GM12878 (cell line): ENCODE measurements at regions not wholly inside any gene's neighbourhood (a gene's known extent, or its start where the extent isn't known, plus 50 kb on each side); places are given as distances from the start of the nearest gene placed in this dataset.

Source experiments
- ATAC-seq: fragments of 200-7000 bp; cut with Tn5 transposase; 3 replicates; pipeline ENCODE4 v1.9.1; 2020; ENCODE audit warnings: mild to moderate bottlenecking, moderate library complexity
- BruUV-seq: library from RNA; stranded (reverse); fragments of 400-500 nt; replicated peaks from 2 replicates; lab custom pipeline; 2021; lab: Mats Ljungman, UMichigan
- CTCF ChIA-PET: fragments of 300-600 bp; sonication (Branson Sonifier 250); formaldehyde crosslinking; extraction: SDS; loops from one replicate; lab custom pipeline; 2021; ENCODE audit warnings: inconsistent platforms; lab: Yijun Ruan, JAX
- POLR2A ChIA-PET: fragments of 350-600 bp; formaldehyde crosslinking; extraction: SDS; loops from one replicate; lab custom pipeline; 2021; ENCODE audit warnings: inconsistent platforms; lab: Charles Lee
- RAD21 ChIA-PET: fragments of 300-600 bp; sonication (Branson Sonifier 250); formaldehyde crosslinking; loops from one replicate; lab custom pipeline; 2023; ENCODE audit warnings: antibody characterized with exemption; ENCODE audit not compliant: unreplicated experiment; lab: Charles Lee
- SMC1A ChIA-PET: fragments of 300-600 bp; sonication (Branson Sonifier 250); formaldehyde crosslinking; loops from one replicate; lab custom pipeline; 2023; ENCODE audit not compliant: unreplicated experiment, uncharacterized antibody; lab: Charles Lee
- DNase-seq: peaks from one replicate; pipeline ENCODE4 v3.0.0-alpha.2; 2011; ENCODE audit warnings: low read depth, low spot score
- FAIRE-seq: peaks from 3 replicates; lab custom pipeline; 2011; peaks lifted over from hg19 to GRCh38; lab: Jason Lieb, UNC
- H2AFZ ChIP-seq: 2 replicates; pipeline ENCODE4 v1.6.0; 2011; ENCODE audit warnings: low read depth, low read length, control low read depth; ENCODE audit not compliant: control insufficient read depth
- H3K27ac ChIP-seq: 2 replicates; pipeline ENCODE4 v1.5.1; 2011; ENCODE audit warnings: control low read depth; ENCODE audit not compliant: control insufficient read depth, insufficient read depth
- H3K27me3 ChIP-seq, 2 experiments: replicated peaks in 1 of 2; 2 replicates each; pipeline versions ENCODE4 v1.6.0 to v1.6.1; 2011; ENCODE audit warnings: low read length in 1 of 2; ENCODE audit not compliant: control insufficient read depth in 2 of 2, insufficient read depth in 2 of 2
- H3K36me3 ChIP-seq, 2 experiments: 2 replicates each; pipeline ENCODE4 v1.5.1; 2011; ENCODE audit warnings: low read length in 1 of 2; ENCODE audit not compliant: control insufficient read depth in 2 of 2, insufficient read depth in 2 of 2
- H3K4me1 ChIP-seq: 2 replicates; pipeline ENCODE4 v1.6.1; 2011; ENCODE audit warnings: mild to moderate bottlenecking, low read length, moderate library complexity, mixed read lengths; ENCODE audit not compliant: control insufficient read depth, insufficient read depth
- H3K4me2 ChIP-seq: 2 replicates; pipeline ENCODE4 v1.6.0; 2011; ENCODE audit warnings: control low read depth; ENCODE audit not compliant: control insufficient read depth, insufficient read depth
- H3K4me3 ChIP-seq: fragments of 200-600 bp; sonication (generic); 2 replicates; pipeline ENCODE4 v1.5.1; 2016
- H3K79me2 ChIP-seq: 2 replicates; pipeline ENCODE4 v1.6.0; 2011; ENCODE audit warnings: low read length; ENCODE audit not compliant: control insufficient read depth, insufficient read depth
- H3K9ac ChIP-seq: 2 replicates; pipeline ENCODE4 v1.8.0; 2011; ENCODE audit warnings: low read length, control low read depth, mixed read lengths; ENCODE audit not compliant: control insufficient read depth, insufficient read depth
- H3K9me3 ChIP-seq: replicated peaks from 3 replicates; pipeline ENCODE4 v1.5.1; 2011; ENCODE audit warnings: mild to moderate bottlenecking, low read length; ENCODE audit not compliant: control insufficient read depth, insufficient read depth
- H4K20me1 ChIP-seq: 2 replicates; pipeline ENCODE4 v1.6.0; 2011; ENCODE audit not compliant: control insufficient read depth, insufficient read depth
- BACH1 ChIP-seq: fragments of 450-650 bp; IDR thresholded peaks from 2 replicates; pipeline ENCODE4 v1.6.1; 2017; ENCODE audit warnings: mild to moderate bottlenecking, borderline replicate concordance
- BRCA1 ChIP-seq: IDR thresholded peaks from 2 replicates; pipeline ENCODE4 v1.6.1; 2011; ENCODE audit warnings: low read depth, low read length, improper control_type of control experiment
- FOS ChIP-seq: IDR thresholded peaks from 3 replicates; pipeline ENCODE4 v1.6.1; 2011; ENCODE audit warnings: borderline replicate concordance; ENCODE audit not compliant: insufficient read length; ENCODE audit errors: extremely low read depth
- HCFC1 ChIP-seq: fragments of 150-350 bp; IDR thresholded peaks from 2 replicates; pipeline ENCODE4 v1.6.1; 2014; ENCODE audit warnings: low read length
- NFIC ChIP-seq: IDR thresholded peaks from 2 replicates; pipeline ENCODE4 v1.6.1; 2012; ENCODE audit warnings: low read depth, mild to moderate bottlenecking, inconsistent platforms, low read length, moderate library complexity
- PAX8 ChIP-seq: fragments of 450-650 bp; IDR thresholded peaks from 2 replicates; pipeline ENCODE4 v1.6.1; 2017; ENCODE audit warnings: mild to moderate bottlenecking, moderate library complexity
- SMC3 ChIP-seq: IDR thresholded peaks from 2 replicates; pipeline ENCODE4 v1.6.1; 2011; ENCODE audit warnings: low read length, improper control_type of control experiment, borderline replicate concordance
- ZNF217 ChIP-seq: fragments of 450-650 bp; IDR thresholded peaks from 2 replicates; pipeline ENCODE4 v1.6.1; 2017; ENCODE audit warnings: antibody characterized with exemption, mild to moderate bottlenecking
- ZNF384 ChIP-seq: IDR thresholded peaks from 2 replicates; pipeline ENCODE4 v1.6.1; 2012; ENCODE audit warnings: low read depth, mild to moderate bottlenecking, low read length, improper control_type of control experiment, borderline replicate concordance
- ZNF622 ChIP-seq: fragments of 450-650 bp; IDR thresholded peaks from 2 replicates; pipeline ENCODE4 v1.6.1; 2017; ENCODE audit warnings: mild to moderate bottlenecking, inconsistent platforms
- WGBS: methylation state at CpG from one replicate; pipeline ENCODE4 v1.1.6; 2016; ENCODE audit warnings: low lambda C conversion rate; ENCODE audit not compliant: insufficient replicate concordance, insufficient coverage; ENCODE audit errors: missing lambda C conversion rate; 5-methylcytosine and 5-hydroxymethylcytosine counted together
- in situ Hi-C: fragments of 300-500 bp; cut with MboI; formaldehyde crosslinking; loops from 9 replicates; pipeline ENCODE4 v1.14.3; 2018; ENCODE audit warnings: mixed read lengths
- intact Hi-C: fragments of 100-400 bp; cut with micrococcal nuclease; formaldehyde crosslinking; loops from one replicate; pipeline ENCODE4 v1.14.2; 2022; ENCODE audit not compliant: unreplicated experiment
- TF ChIP-seq, protein P1 (sequence below): fragments of 450-650 bp; formaldehyde crosslinking; IDR thresholded peaks from 2 replicates; pipeline ENCODE4 v1.4.0; 2020; ENCODE audit warnings: mild to moderate bottlenecking, moderate library complexity
- TF ChIP-seq, protein P2 (sequence below): IDR thresholded peaks from 2 replicates; pipeline ENCODE4 v1.6.1; 2012; ENCODE audit warnings: low read length, inconsistent platforms
- TF ChIP-seq, protein P3 (sequence below): fragments of 150-350 bp; IDR thresholded peaks from 2 replicates; pipeline ENCODE4 v1.6.1; 2014; ENCODE audit warnings: mild to moderate bottlenecking, low read depth, low read length
- TF ChIP-seq, protein P4 (sequence below): fragments of 450-650 bp; formaldehyde crosslinking; IDR thresholded peaks from 2 replicates; pipeline ENCODE4 v1.5.0; 2022; ENCODE audit warnings: mild to moderate bottlenecking, missing genetic modification characterization
- TF ChIP-seq, protein P5 (sequence below): IDR thresholded peaks from 2 replicates; pipeline ENCODE4 v1.6.1; 2012; ENCODE audit warnings: low read depth, low read length, improper control_type of control experiment

DNA sequence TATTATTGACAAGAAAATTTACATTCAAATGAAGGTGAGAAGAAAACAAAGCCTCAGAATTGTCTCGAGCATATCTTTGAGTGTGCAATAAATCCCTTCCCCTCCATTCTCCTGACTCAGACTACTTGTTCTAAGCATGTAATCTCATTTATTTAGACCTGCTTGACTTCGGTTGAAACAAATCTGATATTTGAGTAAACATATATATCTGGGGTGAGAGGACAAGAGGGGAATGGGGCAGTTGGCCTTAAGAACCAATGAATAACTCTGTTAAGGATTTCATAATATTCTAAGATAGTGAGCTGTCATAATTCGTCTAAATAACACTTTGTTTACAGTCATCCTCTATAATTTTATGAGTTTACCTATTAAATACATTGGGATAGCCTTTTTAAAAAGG is 142.7 kb downstream of the SIPA1L2 start:
- no peak for FAIRE-seq
- H3K27ac ChIP-seq, result no peak overlapping the region
- RAD21 ChIA-PET, result no interaction called here
- intact Hi-C loops (no loop called here), in situ Hi-C loops (no loop called here)
- no peaks in the 10 kb centered on the region for H3K4me1 ChIP-seq
- no TSS peak for BruUV-seq
- SMC1A ChIA-PET, result no interaction called here
- H4K20me1 ChIP-seq, result no peaks in the 10 kb centered on the region
- no peak overlapping the region for H3K4me2 ChIP-seq
- no peak overlapping the region for H3K9ac ChIP-seq
- H3K36me3 ChIP-seq, result no peaks in the 10 kb centered on the region
- CTCF ChIA-PET, result no interaction called here
- H3K27me3 ChIP-seq, result no peaks in the 10 kb centered on the region; a peak in 2 of 4 replicates
- no peak for ATAC-seq
- POLR2A ChIA-PET, result no interaction called here
- WGBS, result 7% methylated on average over 3 of the region's 3 CpGs
- no peaks in the 10 kb centered on the region for H3K9me3 ChIP-seq
- H3K4me3 ChIP-seq, result no peak overlapping the region
- no peak overlapping the region for H2AFZ ChIP-seq
- no peak for DNase-seq
- no peaks in the 10 kb centered on the region for H3K79me2 ChIP-seq
- TF ChIP-seq BRCA1 (no peak), FOS (no peak), HCFC1 (no peak), ZNF384 (no peak), PAX8 (no peak), ZNF622 (no peak), ZNF217 (no peak), BACH1 (no peak), SMC3 (no peak), NFIC (no peak)
- TF ChIP-seq, protein P1, sequence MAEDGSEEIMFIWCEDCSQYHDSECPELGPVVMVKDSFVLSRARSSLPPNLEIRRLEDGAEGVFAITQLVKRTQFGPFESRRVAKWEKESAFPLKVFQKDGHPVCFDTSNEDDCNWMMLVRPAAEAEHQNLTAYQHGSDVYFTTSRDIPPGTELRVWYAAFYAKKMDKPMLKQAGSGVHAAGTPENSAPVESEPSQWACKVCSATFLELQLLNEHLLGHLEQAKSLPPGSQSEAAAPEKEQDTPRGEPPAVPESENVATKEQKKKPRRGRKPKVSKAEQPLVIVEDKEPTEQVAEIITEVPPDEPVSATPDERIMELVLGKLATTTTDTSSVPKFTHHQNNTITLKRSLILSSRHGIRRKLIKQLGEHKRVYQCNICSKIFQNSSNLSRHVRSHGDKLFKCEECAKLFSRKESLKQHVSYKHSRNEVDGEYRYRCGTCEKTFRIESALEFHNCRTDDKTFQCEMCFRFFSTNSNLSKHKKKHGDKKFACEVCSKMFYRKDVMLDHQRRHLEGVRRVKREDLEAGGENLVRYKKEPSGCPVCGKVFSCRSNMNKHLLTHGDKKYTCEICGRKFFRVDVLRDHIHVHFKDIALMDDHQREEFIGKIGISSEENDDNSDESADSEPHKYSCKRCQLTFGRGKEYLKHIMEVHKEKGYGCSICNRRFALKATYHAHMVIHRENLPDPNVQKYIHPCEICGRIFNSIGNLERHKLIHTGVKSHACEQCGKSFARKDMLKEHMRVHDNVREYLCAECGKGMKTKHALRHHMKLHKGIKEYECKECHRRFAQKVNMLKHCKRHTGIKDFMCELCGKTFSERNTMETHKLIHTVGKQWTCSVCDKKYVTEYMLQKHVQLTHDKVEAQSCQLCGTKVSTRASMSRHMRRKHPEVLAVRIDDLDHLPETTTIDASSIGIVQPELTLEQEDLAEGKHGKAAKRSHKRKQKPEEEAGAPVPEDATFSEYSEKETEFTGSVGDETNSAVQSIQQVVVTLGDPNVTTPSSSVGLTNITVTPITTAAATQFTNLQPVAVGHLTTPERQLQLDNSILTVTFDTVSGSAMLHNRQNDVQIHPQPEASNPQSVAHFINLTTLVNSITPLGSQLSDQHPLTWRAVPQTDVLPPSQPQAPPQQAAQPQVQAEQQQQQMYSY (CRISPR knock-in tag), result no peak
- TF ChIP-seq, protein P2, sequence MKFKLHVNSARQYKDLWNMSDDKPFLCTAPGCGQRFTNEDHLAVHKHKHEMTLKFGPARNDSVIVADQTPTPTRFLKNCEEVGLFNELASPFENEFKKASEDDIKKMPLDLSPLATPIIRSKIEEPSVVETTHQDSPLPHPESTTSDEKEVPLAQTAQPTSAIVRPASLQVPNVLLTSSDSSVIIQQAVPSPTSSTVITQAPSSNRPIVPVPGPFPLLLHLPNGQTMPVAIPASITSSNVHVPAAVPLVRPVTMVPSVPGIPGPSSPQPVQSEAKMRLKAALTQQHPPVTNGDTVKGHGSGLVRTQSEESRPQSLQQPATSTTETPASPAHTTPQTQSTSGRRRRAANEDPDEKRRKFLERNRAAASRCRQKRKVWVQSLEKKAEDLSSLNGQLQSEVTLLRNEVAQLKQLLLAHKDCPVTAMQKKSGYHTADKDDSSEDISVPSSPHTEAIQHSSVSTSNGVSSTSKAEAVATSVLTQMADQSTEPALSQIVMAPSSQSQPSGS, result no peak
- TF ChIP-seq, protein P3, sequence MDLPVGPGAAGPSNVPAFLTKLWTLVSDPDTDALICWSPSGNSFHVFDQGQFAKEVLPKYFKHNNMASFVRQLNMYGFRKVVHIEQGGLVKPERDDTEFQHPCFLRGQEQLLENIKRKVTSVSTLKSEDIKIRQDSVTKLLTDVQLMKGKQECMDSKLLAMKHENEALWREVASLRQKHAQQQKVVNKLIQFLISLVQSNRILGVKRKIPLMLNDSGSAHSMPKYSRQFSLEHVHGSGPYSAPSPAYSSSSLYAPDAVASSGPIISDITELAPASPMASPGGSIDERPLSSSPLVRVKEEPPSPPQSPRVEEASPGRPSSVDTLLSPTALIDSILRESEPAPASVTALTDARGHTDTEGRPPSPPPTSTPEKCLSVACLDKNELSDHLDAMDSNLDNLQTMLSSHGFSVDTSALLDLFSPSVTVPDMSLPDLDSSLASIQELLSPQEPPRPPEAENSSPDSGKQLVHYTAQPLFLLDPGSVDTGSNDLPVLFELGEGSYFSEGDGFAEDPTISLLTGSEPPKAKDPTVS, result no peak
- TF ChIP-seq, protein P4, sequence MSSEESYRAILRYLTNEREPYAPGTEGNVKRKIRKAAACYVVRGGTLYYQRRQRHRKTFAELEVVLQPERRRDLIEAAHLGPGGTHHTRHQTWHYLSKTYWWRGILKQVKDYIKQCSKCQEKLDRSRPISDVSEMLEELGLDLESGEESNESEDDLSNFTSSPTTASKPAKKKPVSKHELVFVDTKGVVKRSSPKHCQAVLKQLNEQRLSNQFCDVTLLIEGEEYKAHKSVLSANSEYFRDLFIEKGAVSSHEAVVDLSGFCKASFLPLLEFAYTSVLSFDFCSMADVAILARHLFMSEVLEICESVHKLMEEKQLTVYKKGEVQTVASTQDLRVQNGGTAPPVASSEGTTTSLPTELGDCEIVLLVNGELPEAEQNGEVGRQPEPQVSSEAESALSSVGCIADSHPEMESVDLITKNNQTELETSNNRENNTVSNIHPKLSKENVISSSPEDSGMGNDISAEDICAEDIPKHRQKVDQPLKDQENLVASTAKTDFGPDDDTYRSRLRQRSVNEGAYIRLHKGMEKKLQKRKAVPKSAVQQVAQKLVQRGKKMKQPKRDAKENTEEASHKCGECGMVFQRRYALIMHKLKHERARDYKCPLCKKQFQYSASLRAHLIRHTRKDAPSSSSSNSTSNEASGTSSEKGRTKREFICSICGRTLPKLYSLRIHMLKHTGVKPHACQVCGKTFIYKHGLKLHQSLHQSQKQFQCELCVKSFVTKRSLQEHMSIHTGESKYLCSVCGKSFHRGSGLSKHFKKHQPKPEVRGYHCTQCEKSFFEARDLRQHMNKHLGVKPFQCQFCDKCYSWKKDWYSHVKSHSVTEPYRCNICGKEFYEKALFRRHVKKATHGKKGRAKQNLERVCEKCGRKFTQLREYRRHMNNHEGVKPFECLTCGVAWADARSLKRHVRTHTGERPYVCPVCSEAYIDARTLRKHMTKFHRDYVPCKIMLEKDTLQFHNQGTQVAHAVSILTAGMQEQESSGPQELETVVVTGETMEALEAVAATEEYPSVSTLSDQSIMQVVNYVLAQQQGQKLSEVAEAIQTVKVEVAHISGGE (CRISPR knock-in tag), result no peak
- TF ChIP-seq, protein P5, sequence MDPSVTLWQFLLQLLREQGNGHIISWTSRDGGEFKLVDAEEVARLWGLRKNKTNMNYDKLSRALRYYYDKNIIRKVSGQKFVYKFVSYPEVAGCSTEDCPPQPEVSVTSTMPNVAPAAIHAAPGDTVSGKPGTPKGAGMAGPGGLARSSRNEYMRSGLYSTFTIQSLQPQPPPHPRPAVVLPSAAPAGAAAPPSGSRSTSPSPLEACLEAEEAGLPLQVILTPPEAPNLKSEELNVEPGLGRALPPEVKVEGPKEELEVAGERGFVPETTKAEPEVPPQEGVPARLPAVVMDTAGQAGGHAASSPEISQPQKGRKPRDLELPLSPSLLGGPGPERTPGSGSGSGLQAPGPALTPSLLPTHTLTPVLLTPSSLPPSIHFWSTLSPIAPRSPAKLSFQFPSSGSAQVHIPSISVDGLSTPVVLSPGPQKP, result no peak
